Stimulated activated CD8-positive, alpha-beta memory T cell treated with anti-CD3 and anti-CD28 coated beads, Interleukin-12 subunit alpha, Interleukin-12 subunit beta, amount 100 ng/mL, for 24 hours (primary cell): ENCODE measurements at regions not wholly inside any gene's neighbourhood (a gene's known extent, or its start where the extent isn't known, plus 50 kb on each side); places are given as distances from the start of the nearest gene placed in this dataset.
"Not testable (repeated sequence)": the region's sequence is repeated elsewhere in the genome, so short reads cannot be mapped to it uniquely, and the experiment has no call there.

ENCODE experiments used
- DNase-seq: peaks from one replicate; pipeline ENCODE4 v3.0.0-alpha.2; 2020; ENCODE audit errors: extremely low read depth

GRCh38 chr2:12618576-12618975, 98.2 kb upstream of the TRIB2 start:
- DNase-seq = no peak

- DNase-seq = no peak
Observed at GRCh38 chr2:12619975-12620374, 96.8 kb upstream of the TRIB2 start.

GRCh38 chr2:12620759-12621158, 96.0 kb upstream of the TRIB2 start:
- no peak for DNase-seq

- no peak for DNase-seq
Observed at GRCh38 chr2:12623051-12623450, 93.7 kb upstream of the TRIB2 start.

GRCh38 chr2:12624384-12624783, 92.4 kb upstream of the TRIB2 start:
- DNase-seq = no peak

GRCh38 chr2:12624905-12625598, 91.7 kb upstream of the TRIB2 start:
- no peak for DNase-seq

GRCh38 chr2:12628541-12628940, 88.2 kb upstream of the TRIB2 start:
- DNase-seq = not testable (repeated sequence)

- no peak for DNase-seq
Observed at GRCh38 chr2:12636837-12637581, 79.7 kb upstream of the TRIB2 start.

- DNase-seq = no peak
Observed at GRCh38 chr2:12637754-12638153, 79.0 kb upstream of the TRIB2 start.

GRCh38 chr2:12641441-12641840, 75.3 kb upstream of the TRIB2 start:
- DNase-seq = no peak

- DNase-seq = no peak
Observed at GRCh38 chr2:12642332-12642731, 74.4 kb upstream of the TRIB2 start.

- no peak for DNase-seq
Observed at GRCh38 chr2:12642859-12643258, 73.9 kb upstream of the TRIB2 start.

- DNase-seq = no peak
Observed at GRCh38 chr2:12649602-12650400, 66.9 kb upstream of the TRIB2 start.

GRCh38 chr2:12651641-12652040, 65.1 kb upstream of the TRIB2 start:
- DNase-seq = no peak

GRCh38 chr2:12652723-12653122, 64.0 kb upstream of the TRIB2 start:
- no peak for DNase-seq

GRCh38 chr2:12657560-12657959, 59.2 kb upstream of the TRIB2 start:
- no peak for DNase-seq

GRCh38 chr2:12658310-12658945, 58.3 kb upstream of the TRIB2 start:
- DNase-seq = no peak

- no peak for DNase-seq
Observed at GRCh38 chr2:12661489-12661888, 55.2 kb upstream of the TRIB2 start.

GRCh38 chr2:12663306-12664037, 53.3 kb upstream of the TRIB2 start:
- DNase-seq = no peak

GRCh38 chr2:12665334-12665733, 51.4 kb upstream of the TRIB2 start:
- DNase-seq = no peak

- DNase-seq = no peak
Observed at GRCh38 chr2:12666445-12666844, 50.3 kb upstream of the TRIB2 start.
